Nucleus accumbens (tissue), 56 donors: ENCODE measurements at regions not wholly inside any gene's neighbourhood (a gene's known extent, or its start where the extent isn't known, plus 50 kb on each side); places are given as distances from the start of the nearest gene placed in this dataset.

ENCODE experiments used
- DNase-seq, 56 donors: peaks; one replicate each; lab custom pipeline; 2025; lab: John Stamatoyannopoulos, UW

DNA sequence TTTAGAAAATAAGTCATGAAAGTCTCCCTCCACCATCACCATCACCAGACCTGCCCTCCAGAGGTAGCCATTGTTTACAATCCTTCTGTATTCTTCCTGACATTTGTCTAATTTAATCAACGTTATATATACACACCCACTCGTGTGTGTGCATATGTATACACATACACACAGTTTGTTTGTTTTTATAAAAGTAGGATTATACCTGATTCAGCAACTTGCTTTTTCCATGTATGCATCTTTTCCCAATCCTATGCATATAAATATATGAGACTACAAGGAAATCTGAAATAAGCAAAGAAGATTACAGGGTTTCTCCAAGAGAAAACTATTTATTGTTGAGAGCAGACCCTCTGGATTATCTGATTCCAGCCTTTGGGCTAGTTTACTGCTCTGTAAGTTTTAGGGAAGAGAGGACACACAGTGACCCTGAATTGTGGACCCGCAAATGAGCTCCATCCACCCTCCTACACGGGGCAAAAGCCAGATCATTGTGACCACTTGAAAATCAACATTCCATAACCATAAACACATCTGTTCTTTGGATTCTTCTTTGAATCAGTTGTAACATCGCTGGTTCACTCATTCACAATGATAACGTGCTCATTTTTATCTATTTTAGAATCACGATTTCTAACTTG lies 104.3 kb downstream of the CPN2 start:
- DNase-seq = no peak

DNA sequence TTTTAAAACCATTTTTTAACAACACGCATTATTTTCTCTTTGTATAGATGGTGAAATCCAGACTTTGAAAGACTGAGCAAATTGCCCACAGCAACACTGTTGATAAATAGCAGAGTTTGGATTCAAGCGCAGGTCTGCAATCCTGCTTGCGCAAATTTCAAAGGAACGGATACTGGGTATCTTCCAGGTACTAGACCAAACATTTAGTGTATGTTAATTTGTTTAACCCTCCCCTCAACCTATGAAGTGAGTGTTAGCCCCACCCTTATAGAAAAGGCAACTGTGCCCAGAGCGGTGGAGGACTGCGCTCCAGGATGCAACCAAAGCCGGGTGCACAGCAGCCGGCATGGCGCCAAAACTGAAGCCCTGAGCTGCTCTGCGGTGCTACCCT lies 103.8 kb downstream of the CPN2 start:
- no peak for DNase-seq

DNA sequence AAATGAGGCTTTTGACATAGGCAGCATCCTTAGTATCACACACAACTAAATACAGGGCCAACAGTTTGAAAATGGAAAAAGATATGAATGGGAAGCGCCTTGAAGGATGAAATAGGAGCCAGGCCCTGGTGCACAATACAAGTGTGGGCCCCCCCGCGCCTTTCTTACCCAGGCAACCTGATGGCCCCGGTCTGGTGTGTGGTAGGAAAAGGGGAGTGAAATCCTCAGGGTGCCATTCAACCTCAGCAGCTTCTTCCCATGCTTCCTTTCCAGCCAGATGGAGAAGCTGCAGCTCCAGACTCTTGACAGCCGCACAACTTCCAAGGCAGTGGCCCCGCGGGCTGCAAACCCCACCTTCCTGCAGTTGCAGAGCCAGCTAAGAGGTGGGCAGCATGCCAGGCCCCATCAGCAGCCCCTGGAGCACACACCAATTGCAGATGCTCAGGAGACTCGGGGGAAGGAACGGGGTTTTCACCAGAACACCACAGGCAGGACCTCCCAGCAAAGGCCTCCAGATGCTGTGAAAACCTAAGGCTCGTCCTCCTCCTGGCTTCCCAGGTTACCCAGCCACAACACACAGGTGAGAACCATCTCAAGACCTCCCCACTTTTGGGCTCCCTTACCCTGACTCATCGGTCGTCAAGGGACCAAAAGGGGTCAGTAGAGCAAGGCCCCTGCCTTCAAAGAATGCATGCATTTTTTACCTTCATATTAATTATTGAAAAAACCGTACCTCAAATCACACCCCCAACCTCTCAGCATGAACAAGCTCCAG lies 101.6 kb downstream of the CPN2 start:
- DNase-seq = no peak

DNA sequence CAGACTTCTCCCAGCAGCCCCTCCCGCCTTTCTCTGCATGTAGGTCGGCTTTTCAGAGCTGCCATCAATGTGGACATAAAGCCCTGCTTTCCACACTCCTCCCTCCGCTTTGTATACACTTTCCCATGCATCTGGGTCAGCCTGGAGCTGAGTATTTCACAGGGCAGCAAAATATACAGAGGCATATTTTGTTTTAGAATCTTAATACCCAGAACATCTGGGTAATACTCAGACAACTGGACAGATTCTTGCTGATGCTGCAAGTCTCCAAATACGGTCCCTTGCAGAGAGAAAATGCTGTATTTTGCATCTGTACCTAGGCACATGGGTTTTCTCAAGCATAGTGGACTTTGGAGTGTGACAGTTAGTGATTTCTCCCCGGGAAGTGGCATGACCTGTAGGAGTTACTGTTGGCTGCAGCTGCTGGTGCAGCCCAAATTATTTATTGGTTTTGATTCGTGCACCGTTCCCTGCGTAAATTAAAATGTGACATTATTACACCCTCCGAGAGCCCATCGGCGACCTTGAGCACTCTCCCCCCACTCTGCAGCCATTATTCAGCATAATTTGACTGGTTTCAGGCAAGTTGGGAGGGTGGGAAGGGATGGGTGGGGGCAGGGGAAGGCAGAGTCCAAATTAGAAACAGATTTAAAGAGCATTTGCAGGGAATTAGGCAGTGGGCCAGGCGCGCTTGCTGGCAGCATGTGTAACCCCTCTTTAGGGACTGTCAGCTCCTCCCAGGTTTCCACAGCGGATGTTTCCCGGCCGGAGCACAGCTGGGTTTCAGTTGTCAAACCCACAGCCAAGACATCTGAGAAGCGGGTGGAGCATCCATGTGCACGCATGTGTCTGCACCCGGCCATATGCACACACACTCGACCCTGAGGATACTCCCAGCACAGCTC lies 100.8 kb downstream of the CPN2 start:
- DNase-seq = no peak

DNA sequence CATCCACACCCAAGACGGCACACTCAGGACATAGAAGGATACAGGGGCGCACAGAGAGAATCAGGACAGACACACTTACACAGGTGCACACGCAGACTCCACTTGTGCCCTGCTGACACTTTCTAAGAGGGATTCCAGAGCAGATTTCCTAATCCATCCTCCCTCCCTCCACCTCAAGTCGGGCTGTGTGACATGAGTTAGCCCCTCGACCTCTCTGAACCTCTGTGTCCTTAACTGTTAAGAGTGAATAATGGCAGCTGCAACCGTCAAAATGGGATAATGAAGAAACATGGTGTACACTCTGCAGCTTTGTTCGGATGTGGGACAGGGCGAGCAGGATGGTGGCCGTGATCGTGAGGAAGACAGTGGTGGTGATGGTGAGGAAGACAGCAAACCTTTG lies 100.1 kb downstream of the CPN2 start:
- DNase-seq = no peak

DNA sequence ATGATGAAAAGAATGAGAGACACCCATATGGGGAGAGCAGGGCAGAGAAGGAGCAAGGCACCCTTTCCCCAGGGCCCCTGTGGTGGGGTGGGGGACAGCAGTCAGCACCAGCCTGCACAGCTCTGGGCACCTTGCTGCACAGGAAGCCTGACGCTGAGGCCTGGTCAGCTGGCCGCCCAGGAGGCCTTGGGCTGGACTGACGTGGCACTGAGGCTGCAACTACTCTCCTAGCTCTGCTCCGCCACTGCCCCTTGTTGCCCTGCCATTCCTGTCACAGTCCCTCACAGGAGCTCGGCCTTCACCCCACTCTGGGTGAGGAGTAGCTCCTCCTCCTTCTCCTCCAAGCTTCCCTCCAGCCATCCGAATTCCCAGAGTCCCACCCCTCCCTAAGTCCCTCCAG lies 99.7 kb downstream of the CPN2 start:
- no peak for DNase-seq

DNA sequence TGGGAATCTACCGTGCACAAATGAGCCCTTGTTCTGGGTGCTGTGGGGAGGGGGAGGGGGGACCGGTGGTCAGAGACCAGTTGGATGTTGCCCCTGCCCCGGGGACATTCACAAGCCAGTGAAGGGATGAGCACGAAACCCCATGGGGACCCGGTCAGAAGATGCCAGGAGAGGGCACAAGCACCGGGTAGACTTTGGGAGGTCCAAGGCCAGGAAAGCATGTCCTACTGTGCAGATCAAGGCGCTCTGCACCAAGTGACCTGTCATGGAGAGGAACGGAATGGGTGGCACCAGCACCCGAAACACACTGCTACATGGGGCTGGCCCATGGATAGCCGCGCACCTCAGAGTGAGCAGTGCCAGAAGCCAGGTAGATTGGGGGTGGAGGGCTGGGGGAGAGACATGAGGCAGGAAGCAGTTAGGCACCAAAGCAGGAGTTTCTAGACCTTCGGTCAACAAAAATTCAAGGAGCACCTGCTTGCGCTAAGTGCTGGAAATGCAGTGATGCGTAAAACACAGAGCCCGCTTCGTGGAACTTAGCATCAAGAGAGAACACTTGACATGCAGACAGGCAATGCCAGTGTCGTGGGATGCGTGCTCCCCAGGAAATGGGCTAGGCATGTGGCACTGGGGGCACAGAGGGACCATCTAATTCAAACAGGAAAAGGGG lies 99.1 kb downstream of the CPN2 start:
- DNase-seq = no peak

DNA sequence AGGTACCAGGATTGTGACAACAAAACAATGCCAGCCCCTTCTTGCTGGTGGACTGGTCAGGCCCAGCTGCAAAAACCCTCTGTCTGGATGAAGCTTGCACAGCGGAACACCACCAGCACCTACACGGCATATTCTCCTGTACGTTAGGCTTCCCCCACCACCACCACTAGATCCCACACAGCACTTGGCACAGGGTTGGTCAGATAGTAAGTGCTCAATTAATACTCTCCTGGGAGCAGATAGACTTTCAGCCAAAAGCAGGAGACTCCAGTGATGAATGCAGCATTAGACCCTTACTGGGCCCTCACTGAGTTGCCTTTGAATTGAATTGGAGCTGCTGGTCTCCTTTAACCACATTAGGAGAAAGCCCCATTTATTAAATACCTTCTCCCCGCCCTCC lies 97.9 kb downstream of the CPN2 start:
- no peak for DNase-seq

DNA sequence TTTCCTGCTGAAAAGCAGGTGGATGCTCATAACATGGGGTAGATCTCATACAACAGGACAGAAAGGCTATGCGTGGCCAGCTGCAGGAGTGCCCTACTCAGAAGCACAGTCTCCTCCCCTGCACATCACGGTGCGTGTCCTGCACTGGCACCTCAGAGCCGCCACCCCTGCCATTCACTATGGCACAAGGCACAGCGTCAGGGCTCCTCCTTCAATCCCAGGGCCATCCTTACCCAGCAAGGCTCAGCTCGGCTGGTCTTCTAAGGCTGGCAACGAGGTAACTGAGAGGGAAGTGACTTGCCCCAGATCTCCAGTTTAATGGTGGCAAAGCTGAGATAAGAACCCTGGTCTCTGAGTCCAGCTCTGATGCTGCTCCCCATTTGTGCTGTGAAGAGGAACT lies 97.1 kb downstream of the CPN2 start:
- no peak for DNase-seq

DNA sequence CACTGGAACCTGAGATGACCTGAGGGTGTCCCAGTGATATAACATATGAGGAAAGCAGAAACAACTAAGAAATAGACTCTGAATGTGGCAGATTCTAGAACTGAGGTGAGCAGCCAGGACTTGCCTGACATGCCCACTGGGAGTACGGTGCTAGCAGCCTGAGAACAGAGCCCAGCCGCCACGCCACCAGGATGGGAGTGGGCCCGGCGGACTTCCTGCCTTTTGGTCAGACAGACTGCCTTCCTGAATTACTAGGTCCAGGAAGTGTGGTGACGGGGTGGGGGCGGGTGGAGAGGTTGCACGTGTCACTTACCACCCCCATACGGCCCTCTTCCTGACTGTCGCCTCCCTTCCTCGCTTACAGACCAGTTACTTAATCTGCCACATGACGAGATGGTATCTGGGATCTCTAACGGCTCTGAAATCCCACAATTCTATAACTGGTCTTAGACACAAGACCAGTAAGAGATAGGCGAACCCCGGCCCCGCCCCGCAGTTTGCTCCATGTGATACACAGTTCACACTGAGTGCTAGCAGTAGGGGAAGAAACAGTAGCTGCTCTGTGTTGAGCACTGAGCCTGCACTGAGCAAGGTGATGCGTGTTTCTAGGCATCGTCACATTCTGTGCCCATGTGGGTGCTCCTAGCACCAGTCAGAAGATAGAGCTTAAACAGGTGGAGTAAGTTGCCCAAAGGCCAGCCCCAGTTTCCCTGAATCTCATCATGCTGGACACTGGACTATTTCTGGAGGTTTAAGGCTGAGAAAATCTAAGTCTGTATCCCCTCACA lies 95.7 kb downstream of the CPN2 start:
- DNase-seq = peak in 2 of 56 donors; percentile 10 to 33

DNA sequence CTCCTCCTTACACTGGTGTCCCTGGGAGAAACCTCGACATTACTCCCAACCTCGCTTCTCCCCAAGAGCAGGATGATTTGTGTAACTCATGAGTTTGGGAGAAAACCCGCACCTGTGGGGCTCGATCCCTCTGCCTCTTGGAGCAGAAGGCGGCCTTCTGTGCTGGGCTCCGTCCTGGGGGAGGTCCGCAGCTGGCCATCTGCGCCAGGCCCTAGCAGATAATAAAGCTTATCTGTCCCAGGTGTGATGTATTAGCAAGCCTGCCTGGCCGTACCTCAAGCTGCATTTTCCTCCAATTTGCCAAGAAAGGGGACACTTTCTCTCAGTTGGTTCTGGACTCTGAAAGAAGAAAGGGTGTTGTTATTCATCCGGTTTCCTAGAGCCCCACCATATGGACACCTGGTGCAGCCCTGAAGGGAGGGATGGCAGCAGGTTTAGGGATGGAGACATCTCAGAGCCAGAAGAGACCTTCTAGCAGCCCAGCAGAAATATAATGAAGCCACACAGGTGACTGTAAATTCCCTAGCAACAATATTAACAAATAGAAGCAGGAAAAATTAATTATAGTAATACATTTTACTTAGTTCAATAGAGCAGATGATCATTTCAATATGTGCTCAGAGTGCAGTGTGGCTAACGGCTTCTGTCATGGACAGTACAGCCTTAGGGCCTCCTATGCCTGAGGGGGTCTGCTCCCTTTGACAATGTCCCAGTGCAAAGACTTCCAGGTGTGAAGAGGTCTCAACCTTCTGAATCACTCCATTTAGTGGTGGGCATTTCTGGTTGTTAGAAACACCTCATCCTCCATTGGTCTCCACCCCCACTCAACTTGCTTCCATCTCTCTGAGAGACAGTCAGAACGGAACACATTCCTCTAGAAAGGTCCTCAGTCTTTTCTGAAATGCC lies 94.8 kb downstream of the CPN2 start:
- no peak for DNase-seq

DNA sequence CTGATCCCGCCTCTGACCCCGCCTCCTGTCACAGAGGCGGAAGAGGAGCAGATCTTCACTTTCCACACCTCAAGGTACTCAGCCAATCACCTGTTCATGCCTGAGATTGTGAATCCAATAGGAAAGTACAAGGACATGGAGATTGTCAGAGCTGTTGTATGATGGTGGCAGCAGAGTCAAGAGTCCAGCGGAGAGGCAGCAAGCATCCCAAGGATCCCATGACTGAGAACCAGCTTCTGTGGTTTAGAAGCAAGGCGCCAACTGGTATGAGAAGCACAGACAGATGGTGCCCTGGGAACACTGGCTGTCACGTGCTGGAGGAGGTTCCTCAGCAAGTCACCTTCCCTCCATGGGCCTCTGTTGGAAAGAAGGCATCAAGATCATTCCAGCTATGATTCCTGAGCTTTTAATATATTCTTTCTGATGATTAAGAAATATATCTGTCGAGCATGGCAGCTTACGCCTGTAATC lies 93.9 kb downstream of the CPN2 start:
- DNase-seq = no peak

DNA sequence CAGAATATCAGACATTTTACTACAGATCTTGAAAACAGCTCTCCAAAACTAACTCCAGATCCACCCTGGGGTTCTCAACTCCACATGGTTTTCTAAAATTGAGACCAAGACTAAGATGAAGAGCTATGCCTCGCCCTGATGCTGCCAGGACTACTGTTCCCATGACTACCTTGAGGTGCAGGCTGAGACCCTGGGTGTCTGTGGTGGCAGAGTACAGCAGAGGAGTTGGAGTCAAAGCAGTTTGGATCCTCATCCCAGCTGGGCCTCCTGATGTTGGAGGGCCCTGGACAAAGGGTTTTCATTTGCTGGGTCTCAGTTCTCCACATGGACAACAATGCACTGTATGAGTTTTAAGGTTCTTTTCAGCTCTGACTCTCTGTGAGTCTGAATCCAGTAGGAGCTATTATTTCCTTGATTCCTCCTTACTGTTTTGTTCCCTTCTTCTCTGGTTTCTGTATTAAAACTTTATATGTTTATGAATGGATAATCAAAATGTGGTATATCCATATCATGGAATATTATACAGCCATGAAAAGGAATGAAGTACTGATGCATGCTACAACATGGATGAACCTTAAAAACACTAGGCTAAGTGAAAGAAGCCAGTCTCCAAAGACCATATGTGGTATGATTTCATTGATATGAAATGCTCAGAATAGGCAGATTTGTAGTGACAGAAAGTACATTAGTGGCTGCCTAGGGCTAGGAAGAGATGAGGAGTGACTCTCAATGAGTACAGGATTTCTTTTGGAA lies 93.0 kb downstream of the CPN2 start:
- no peak for DNase-seq

DNA sequence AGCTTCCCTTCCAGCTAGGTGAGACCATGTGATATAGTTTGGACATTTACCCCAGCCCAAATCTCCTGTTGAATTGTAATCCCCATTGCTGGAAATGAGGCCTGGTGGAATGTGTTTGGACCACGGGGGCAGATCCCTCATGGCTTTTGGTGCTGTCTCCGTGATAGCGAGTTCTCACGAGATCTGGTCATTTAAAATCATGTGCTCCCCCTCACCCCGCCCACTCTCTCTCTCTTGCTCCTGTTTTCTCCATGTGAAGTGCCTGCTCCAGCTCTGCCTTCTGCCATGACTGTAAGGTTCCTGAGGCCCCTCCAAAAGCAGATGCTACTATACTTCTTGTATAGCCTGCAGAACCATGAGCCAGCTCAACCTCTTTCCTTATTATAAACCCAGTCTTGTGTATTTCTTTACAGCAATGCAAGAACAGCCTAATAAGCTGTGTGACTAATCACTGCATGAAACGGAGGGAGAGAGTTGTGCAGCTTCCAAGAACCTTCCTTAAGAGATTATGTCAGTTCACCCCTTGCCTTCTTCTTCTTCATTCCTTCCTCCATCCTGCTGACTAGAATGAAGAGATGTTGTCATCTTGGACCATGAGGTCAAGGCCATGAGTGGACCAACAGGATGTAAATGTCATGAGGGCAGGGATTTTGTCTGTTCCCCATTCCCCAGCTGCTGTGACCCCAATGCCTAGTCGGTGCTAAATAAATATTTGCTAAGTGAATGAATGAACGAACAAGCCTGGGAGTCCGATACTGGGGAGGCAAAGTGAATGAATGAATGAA lies 91.0 kb downstream of the CPN2 start:
- no peak for DNase-seq

DNA sequence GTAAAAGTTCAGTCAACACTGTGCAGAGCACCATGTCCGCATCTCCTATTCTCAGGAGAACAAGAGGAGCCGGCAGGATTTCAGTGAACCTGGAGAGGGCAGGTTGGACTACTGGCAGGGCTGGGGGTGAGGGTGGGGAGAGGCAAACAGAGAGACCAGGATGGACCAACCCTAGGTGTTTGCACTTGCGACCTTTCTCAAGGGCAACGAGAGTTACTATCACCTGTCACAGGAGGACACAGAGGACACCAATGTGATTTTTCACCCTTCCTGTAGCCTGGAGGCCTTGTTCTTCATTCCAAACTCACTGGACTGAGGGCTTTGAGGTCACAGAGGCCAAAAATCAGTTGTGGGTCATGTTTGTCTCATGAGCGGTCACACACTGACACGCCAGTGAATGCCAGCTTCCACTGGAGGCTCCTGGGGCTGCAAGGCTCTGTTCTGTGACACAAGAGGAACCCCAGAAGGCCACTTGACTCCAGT lies 89.5 kb downstream of the CPN2 start:
- DNase-seq = no peak

DNA sequence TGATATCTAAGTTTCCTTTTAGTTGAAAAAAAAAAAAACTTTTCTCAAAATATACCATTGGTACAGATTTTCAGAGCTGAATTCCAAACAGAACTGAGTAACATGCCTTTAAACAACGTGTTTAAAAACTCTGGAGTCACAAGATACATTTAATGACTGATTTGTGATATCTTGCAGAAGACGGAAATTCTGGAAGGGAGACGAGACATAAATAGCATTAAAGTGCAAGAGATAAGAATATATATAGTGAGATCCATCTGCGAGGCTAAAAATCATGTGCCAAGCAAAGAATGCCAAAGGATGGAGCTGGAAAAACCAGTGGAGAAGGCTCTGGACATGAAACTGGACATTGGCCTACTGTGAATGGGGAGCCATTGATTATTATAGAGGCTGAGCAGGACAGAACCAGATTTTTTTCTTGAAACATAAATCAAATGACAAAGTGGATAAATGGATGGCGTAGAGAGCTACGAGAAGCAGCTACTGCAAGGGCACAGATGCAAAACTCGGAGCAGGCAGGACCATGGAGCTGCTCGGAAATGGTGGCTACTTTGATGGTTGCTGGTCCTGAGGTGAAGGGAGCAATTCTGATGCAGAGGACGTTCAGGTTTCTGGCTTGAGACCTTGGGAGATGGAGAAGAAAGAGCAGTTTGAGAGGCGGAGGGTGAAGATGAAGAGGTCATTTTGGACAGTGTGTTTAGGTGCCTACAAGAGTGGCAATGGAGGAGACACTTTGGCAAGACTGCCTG lies 88.8 kb downstream of the CPN2 start:
- DNase-seq = no peak
